Natural killer cell (primary cell): ENCODE measurements at regions not wholly inside any gene's neighbourhood (a gene's known extent, or its start where the extent isn't known, plus 50 kb on each side); places are given as distances from the start of the nearest gene placed in this dataset.
"Not testable (repeated sequence)": the region's sequence is repeated elsewhere in the genome, so short reads cannot be mapped to it uniquely, and the experiment has no call there.

Experiments used
- ATAC-seq, 3 donors: fragments of 150-1000 bp in 2 of 3; fragments of 200-7000 bp in 1 of 3; cut with Tn5 transposase; 1 replicate in 1 of 3; 2 replicates in 2 of 3; pipeline ENCODE4 v1.10.0; 2021; ENCODE audit warnings: mild to moderate bottlenecking in 2 of 3, moderate library complexity in 2 of 3
- DNase-seq, 2 donors: peaks; one replicate each; pipeline versions ENCODE4 v3.0.0 to v3.0.0-alpha.2; 2013 to 2021; ENCODE audit warnings: mixed read lengths in 1 of 2
- H3K27ac ChIP-seq: one replicate; pipeline ENCODE4 v1.5.1; 2013; ENCODE audit warnings: mild to moderate bottlenecking, low read length
- H3K27me3 ChIP-seq: one replicate; pipeline ENCODE4 v1.6.1; 2013; ENCODE audit warnings: low read length; ENCODE audit not compliant: control insufficient read depth, insufficient read depth
- H3K36me3 ChIP-seq: one replicate; pipeline ENCODE4 v1.6.1; 2013; ENCODE audit warnings: low read length; ENCODE audit not compliant: control insufficient read depth, insufficient read depth
- H3K4me1 ChIP-seq: one replicate; pipeline ENCODE4 v1.6.1; 2013; ENCODE audit warnings: low read length; ENCODE audit not compliant: control insufficient read depth, insufficient read depth
- H3K4me3 ChIP-seq: one replicate; pipeline ENCODE4 v1.5.1; 2013; ENCODE audit warnings: low read length
- H3K9me3 ChIP-seq: one replicate; pipeline ENCODE4 v1.6.1; 2013; ENCODE audit warnings: low read length; ENCODE audit not compliant: control insufficient read depth, insufficient read depth
- H3K27ac Mint-ChIP-seq, 2 donors: one replicate each; pipeline ENCODE4 v1.8.0; 2022; ENCODE audit warnings: mild to moderate bottlenecking in 2 of 2, mixed read lengths in 2 of 2, moderate library complexity in 1 of 2
- H3K27me3 Mint-ChIP-seq, 2 donors: one replicate each; pipeline ENCODE4 v1.8.0; 2022; ENCODE audit warnings: low read depth in 2 of 2, mixed read lengths in 2 of 2
- H3K36me3 Mint-ChIP-seq: one replicate; pipeline ENCODE4 v1.8.0; 2022; ENCODE audit warnings: mixed read lengths
- H3K4me1 Mint-ChIP-seq, 2 donors: one replicate each; pipeline ENCODE4 v1.8.0; 2022; ENCODE audit warnings: mixed read lengths in 2 of 2
- H3K4me3 Mint-ChIP-seq: one replicate; pipeline ENCODE4 v1.8.0; 2022; ENCODE audit warnings: mild to moderate bottlenecking, moderate library complexity, mixed read lengths
- H3K9me3 Mint-ChIP-seq, 2 donors: one replicate each; pipeline ENCODE4 v1.8.0; 2022; ENCODE audit warnings: mixed read lengths in 2 of 2
- WGBS: methylation state at CpG from one replicate; pipeline ENCODE4 v1.1.7; 2013; ENCODE audit warnings: missing lambda C conversion rate; ENCODE audit not compliant: insufficient coverage; 5-methylcytosine and 5-hydroxymethylcytosine counted together
- intact Hi-C: fragments of 100-400 bp; cut with micrococcal nuclease; formaldehyde crosslinking; loops from one replicate; pipeline ENCODE4 v1.14.2; 2022
- TF ChIP-seq, protein P1 (sequence below): fragments of 200-600 bp; IDR thresholded peaks from one replicate; pipeline ENCODE4 v1.8.0; 2022; ENCODE audit warnings: antibody characterized with exemption

DNA sequence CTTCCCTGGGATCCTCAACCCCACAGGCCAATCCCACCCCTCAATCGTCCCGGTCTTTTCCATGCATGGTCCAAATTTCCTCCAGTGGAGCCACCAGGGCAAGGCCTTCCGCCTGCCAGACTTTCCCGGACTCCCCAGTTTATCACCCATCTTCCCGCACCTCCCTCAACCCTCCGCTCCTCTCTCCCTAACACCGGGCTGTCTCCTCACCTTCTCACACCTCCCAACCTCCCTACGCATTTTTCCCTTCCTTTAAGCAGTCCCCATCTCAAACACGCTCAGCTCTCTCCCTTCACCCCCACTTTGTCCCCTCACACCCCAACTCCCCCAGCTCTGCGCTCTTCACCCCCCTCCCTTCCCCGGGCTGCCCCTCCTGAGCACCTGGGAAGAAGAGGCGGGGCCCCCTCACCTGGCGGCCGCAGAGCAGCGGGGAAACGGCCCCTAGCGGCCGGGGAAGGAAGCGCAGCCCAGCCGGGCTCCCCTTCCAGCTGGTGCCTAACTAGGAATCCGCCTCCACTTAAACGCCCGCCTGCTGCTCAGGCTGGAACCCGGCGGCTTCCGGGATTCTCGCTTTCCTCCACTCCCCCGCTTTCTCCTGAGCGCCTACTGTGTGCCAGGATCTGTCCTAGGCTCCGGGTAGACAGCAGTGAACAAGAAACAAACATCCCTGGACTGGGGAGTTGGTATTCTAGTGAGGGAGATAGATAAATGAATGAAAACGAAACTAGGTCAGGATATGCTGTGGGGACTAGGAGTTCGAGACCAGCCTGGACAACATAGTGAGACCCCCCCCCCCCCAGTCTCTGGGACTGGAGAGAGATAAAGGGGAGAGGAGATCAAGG is 126.7 kb downstream of the CRLF3 start:
- peaks cover 6 to 16% of the 10 kb centered on the region in 2 donors for H3K4me1 Mint-ChIP-seq
- peaks cover 18% of the 10 kb centered on the region for H3K4me1 ChIP-seq
- H3K27ac Mint-ChIP-seq: peak overlapping the region in 1 of 2 donors; percentile 70
- H3K36me3 ChIP-seq, H3K27ac ChIP-seq, H3K9me3 ChIP-seq, H3K9me3 Mint-ChIP-seq, intact Hi-C loops, H3K36me3 Mint-ChIP-seq, H3K27me3 ChIP-seq: not testable (repeated sequence)
- TF ChIP-seq, protein P1, sequence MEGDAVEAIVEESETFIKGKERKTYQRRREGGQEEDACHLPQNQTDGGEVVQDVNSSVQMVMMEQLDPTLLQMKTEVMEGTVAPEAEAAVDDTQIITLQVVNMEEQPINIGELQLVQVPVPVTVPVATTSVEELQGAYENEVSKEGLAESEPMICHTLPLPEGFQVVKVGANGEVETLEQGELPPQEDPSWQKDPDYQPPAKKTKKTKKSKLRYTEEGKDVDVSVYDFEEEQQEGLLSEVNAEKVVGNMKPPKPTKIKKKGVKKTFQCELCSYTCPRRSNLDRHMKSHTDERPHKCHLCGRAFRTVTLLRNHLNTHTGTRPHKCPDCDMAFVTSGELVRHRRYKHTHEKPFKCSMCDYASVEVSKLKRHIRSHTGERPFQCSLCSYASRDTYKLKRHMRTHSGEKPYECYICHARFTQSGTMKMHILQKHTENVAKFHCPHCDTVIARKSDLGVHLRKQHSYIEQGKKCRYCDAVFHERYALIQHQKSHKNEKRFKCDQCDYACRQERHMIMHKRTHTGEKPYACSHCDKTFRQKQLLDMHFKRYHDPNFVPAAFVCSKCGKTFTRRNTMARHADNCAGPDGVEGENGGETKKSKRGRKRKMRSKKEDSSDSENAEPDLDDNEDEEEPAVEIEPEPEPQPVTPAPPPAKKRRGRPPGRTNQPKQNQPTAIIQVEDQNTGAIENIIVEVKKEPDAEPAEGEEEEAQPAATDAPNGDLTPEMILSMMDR: peak; percentile 77
- ATAC-seq (peak; percentile 79 to 83 (median 81)), DNase-seq (peak; percentile 67 to 85)
- H3K27me3 Mint-ChIP-seq: peaks cover 8 to 17% of the 10 kb centered on the region in 2 donors
- peak overlapping the region; percentile 24 for H3K4me3 ChIP-seq
- WGBS: 9% methylated on average over 28 of the region's 32 CpGs
- H3K4me3 Mint-ChIP-seq: peak overlapping the region; percentile 71

DNA sequence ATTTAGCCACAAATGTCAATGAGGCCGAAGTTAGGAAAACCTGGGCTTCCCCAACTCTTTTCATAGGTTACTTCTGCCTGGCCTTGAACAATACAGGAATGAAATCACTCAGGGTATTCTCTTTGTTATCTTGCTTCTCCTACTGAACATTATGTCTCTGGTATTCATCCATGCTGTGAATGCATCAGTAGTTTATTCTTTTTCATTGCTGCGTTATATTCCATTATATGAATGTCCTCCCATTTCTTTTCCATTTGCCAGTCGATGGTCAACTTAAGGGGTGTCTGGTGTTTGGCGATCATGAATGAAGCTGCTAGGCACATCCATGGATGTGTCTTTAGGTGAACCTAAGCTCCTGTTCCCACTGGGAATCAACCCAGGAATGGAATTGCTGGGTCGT is 128.3 kb downstream of the CRLF3 start:
- no peaks in the 10 kb centered on the region for H3K9me3 Mint-ChIP-seq
- Histone ChIP-seq H3K36me3 (no peaks in the 10 kb centered on the region), H3K27me3 (no peaks in the 10 kb centered on the region), H3K9me3 (no peaks in the 10 kb centered on the region), H3K4me3 (no peak overlapping the region), H3K27ac (no peak overlapping the region), H3K4me1 (peaks cover 18% of the 10 kb centered on the region)
- peaks cover 6 to 16% of the 10 kb centered on the region in 2 donors for H3K4me1 Mint-ChIP-seq
- H3K27ac Mint-ChIP-seq: no peak overlapping the region
- ATAC-seq: no peak
- 96% methylated on average over 5 of the region's 5 CpGs for WGBS
- no peaks in the 10 kb centered on the region for H3K36me3 Mint-ChIP-seq
- DNase-seq: no peak
- H3K27me3 Mint-ChIP-seq: peaks cover 8 to 12% of the 10 kb centered on the region in 2 donors
- TF ChIP-seq, protein P1: no peak
- intact Hi-C loops: no loop called here
- no peak overlapping the region for H3K4me3 Mint-ChIP-seq

DNA sequence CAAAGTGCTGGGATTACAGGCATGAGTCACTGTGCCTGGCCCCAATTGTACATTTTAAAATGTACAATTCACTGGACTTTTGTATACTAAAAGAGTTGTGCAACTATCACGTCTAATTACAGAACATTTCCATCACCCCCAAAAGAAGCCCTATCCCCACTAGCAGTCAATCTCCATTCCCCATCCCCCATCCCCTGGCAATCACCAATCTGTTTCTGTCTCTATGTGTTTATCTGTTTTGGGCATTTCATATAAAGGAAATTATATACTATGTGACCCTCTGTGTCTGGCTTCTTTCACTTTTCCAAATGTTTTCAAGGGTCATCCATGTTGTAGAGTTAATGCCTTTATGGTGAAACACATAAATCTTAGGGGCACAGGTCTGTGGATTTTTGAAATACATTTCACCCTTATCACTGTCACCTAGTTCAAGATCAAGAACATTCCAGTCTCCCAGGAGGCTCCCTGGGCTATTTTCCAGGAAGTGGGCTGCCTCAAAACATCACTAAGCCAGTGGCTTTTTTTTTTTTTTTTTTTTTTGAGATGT is 129.2 kb downstream of the CRLF3 start:
- H3K4me3 Mint-ChIP-seq, H3K27ac ChIP-seq, H3K36me3 Mint-ChIP-seq, H3K27me3 Mint-ChIP-seq, H3K9me3 ChIP-seq, H3K4me3 ChIP-seq, H3K36me3 ChIP-seq, H3K27ac Mint-ChIP-seq, DNase-seq, intact Hi-C loops, ATAC-seq, H3K27me3 ChIP-seq, H3K9me3 Mint-ChIP-seq: not testable (repeated sequence)
- H3K4me1 Mint-ChIP-seq: peaks cover 6 to 16% of the 10 kb centered on the region in 2 donors
- peaks cover 18% of the 10 kb centered on the region for H3K4me1 ChIP-seq
- 69% methylated on average over 1 of the region's 1 CpG for WGBS

DNA sequence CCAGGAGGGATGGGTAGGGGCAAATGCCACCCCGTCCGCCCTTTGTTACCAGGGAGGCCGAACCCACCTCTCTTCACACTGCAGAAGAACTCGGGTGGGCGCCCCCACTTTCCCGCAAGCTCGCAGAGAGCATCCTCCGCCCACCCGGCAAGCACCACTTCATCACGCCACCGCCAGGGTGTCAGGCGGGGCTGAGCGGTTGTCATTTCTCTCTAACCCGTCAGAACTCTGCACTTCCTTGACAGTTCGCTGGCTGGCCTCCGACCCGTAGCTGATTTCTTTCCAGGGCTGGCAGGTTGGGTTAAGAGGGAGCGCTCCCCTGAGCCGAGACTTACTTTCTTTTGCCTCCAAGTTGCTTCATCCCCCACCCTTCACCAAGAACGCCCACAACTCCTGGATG is 130.7 kb downstream of the CRLF3 start:
- H3K36me3 ChIP-seq, H3K4me3 ChIP-seq, H3K9me3 ChIP-seq, H3K27me3 ChIP-seq, H3K27me3 Mint-ChIP-seq, H3K27ac ChIP-seq, H3K36me3 Mint-ChIP-seq, intact Hi-C loops, H3K9me3 Mint-ChIP-seq: not testable (repeated sequence)
- DNase-seq (peak; percentile 43 to 73), ATAC-seq (peak; percentile 80 to 90 (median 88))
- H3K4me1 ChIP-seq: peaks cover 18% of the 10 kb centered on the region
- Mint-ChIP-seq H3K27ac (peak overlapping the region in 1 of 2 donors; percentile 62), H3K4me1 (peaks cover 6 to 16% of the 10 kb centered on the region in 2 donors), H3K4me3 (peak overlapping the region; percentile 69)
- WGBS: 1% methylated on average over 17 of the region's 20 CpGs
- TF ChIP-seq, protein P1: peak; percentile 62

DNA sequence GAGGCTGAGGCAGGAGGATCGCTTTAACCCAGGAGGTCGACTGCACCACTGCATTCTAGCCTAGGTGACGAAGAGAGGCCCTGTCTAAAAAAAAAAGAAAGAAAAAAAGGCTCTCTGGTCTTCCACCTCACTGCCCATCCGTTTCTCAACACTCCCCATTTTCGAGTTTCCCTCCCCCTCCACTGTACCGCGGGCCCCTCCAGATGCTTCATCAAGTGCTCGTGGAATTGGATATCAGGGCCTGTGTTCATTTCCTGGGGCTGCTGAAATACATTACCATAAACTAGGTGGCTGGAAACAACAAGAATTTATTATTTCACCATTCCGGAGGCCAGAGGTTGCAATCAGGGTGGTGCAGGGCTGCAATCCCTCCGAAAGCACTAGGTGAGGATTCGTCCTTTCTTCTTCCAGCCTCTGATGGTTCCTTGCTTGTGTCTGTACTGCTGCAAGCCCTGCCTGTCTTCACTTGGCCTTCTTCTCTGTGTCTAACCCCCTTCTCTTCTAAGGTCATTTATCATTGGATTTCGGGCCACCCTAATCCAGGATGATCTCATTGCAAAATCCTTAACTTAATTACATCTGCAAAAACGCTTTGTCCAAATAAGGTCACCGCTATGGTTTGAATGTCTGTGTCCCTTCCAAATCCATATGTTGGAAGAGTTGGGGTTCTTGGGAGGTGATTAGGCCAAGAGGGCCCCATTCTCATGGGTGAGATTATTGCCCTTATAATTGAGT is 135.1 kb downstream of the CRLF3 start:
- DNase-seq, H3K4me3 ChIP-seq, H3K36me3 Mint-ChIP-seq, H3K9me3 Mint-ChIP-seq, intact Hi-C loops, H3K27me3 ChIP-seq, H3K9me3 ChIP-seq, ATAC-seq, H3K27ac Mint-ChIP-seq, H3K4me3 Mint-ChIP-seq, H3K36me3 ChIP-seq, H3K27ac ChIP-seq: not testable (repeated sequence)
- H3K4me1 Mint-ChIP-seq: peaks cover 16 to 19% of the 10 kb centered on the region in 2 donors
- peaks cover 12% of the 10 kb centered on the region for H3K4me1 ChIP-seq
- WGBS: 91% methylated on average over 14 of the region's 14 CpGs
- H3K27me3 Mint-ChIP-seq: peaks cover 12 to 17% of the 10 kb centered on the region in 2 donors
